ENCODE measurements at regions not wholly inside any gene's neighbourhood (a gene's known extent, or its start where the extent isn't known, plus 50 kb on each side); places are given as distances from the start of the nearest gene placed in this dataset.

- 87% methylated on average over 2 of the region's 2 CpGs; no CpG with 5 or more reads in 1 of the 2 experiments for WGBS, 2 experiments (ENCODE audit: extremely low coverage in 1 of 2, insufficient coverage in 1 of 2, insufficient read length in 1 of 2, insufficient replicate concordance in 2 of 2, low coverage in 1 of 2, low lambda C conversion rate in 2 of 2, missing lambda C conversion rate in 1 of 2)
- no peak for TF ChIP-seq CBX8 (IDR thresholded peaks at IDR 0.05; ENCODE audit: borderline replicate concordance, low read depth, low read length)
- no peak for TF ChIP-seq BRCA1 (IDR thresholded peaks at IDR 0.05; ENCODE audit: low read depth, low read length)
- no peak for TF ChIP-seq CBX5 (IDR thresholded peaks at IDR 0.05; ENCODE audit: low read depth, low read length)
- no peak for TF ChIP-seq EP300 (IDR thresholded peaks at IDR 0.05; ENCODE audit: borderline replicate concordance in 1 of 2, low read depth in 2 of 2, low read length in 2 of 2)
- TF ChIP-seq HDAC6 (IDR thresholded peaks at IDR 0.05; ENCODE audit: low read depth, low read length), result no peak
- no peak for TF ChIP-seq RAD21 (IDR thresholded peaks at IDR 0.05 in 1 of 2, conservative IDR thresholded peaks at IDR 0.05 in 1 of 2; ENCODE audit: low read depth in 2 of 2, low read length in 2 of 2)
- TF ChIP-seq USF2 (IDR thresholded peaks at IDR 0.05; ENCODE audit: low read length), result no peak
- TF ChIP-seq NANOG (IDR thresholded peaks at IDR 0.05; ENCODE audit: insufficient read depth, low read depth, low read length, poor library complexity, severe bottlenecking), result no peak
- no peak for FAIRE-seq
These were observed 70.0 kb downstream of the SCG2 start for GRCh38 chr2:223532161-223532560.

More at GRCh38 chr2:223532161-223532560, 70.0 kb downstream of the SCG2 start:
- Histone ChIP-seq H3K9ac (replicated peaks in 1 of 4; ENCODE audit: extremely low read depth in 1 of 4, low read depth in 3 of 4, low read length in 3 of 4) (no peak overlapping the region), H3K4me3 (ENCODE audit: extremely low read depth in 1 of 4, insufficient read depth in 2 of 4, low read depth in 3 of 4, low read length in 4 of 4) (no peak overlapping the region), H2BK15ac (ENCODE audit: low read length) (no peak overlapping the region), H3K4me1 (replicated peaks in 1 of 4; ENCODE audit: control insufficient read depth in 3 of 4, insufficient read depth in 4 of 4, low read length in 3 of 4) (no peaks in the 10 kb centered on the region), H3K56ac (replicated peaks; ENCODE audit: insufficient read length, low read depth, low read length) (no peak overlapping the region), H3K23ac (ENCODE audit: insufficient read length) (no peak overlapping the region), H4K8ac (ENCODE audit: extremely low read depth, insufficient read depth, low read length) (no peak overlapping the region), H3K18ac (ENCODE audit: extremely low read depth, low read length) (no peak overlapping the region), H2BK20ac (ENCODE audit: low read length) (no peak overlapping the region), H2AFZ (ENCODE audit: low read length) (no peak overlapping the region), H3K23me2 (ENCODE audit: low read depth, low read length) (no peaks in the 10 kb centered on the region), H2BK5ac (ENCODE audit: low read depth, low read length) (no peak overlapping the region), H3K14ac (ENCODE audit: insufficient read length) (no peak overlapping the region), H3K79me2 (ENCODE audit: control insufficient read depth in 1 of 2, insufficient read depth in 2 of 2, low read length in 2 of 2) (no peaks in the 10 kb centered on the region), H2BK12ac (ENCODE audit: low read depth, low read length) (no peak overlapping the region), H3K9me3 (ENCODE audit: insufficient read depth in 2 of 2, low read depth in 1 of 2, low read length in 1 of 2) (no peaks in the 10 kb centered on the region), H3K4ac (replicated peaks; ENCODE audit: insufficient read length, low read depth, low read length) (no peak overlapping the region), H3K4me2 (ENCODE audit: insufficient read depth in 1 of 2, low read depth in 2 of 2, low read length in 2 of 2) (no peak overlapping the region), H3K27me3 (replicated peaks in 1 of 4; ENCODE audit: control insufficient read depth in 3 of 4, extremely low read depth in 1 of 4, insufficient read depth in 3 of 4, low read length in 3 of 4) (no peaks in the 10 kb centered on the region), H4K91ac (replicated peaks; ENCODE audit: insufficient read length, low read length) (no peak overlapping the region), H4K20me1 (replicated peaks in 1 of 2; ENCODE audit: control insufficient read depth in 1 of 2, insufficient read depth in 2 of 2, low read length in 2 of 2) (no peaks in the 10 kb centered on the region), H3K79me1 (ENCODE audit: low read depth, low read length) (no peaks in the 10 kb centered on the region), H4K5ac (ENCODE audit: insufficient read length, low read depth, low read length) (no peak overlapping the region), H3K27ac (ENCODE audit: low read depth, low read length) (no peak overlapping the region), H2AK5ac (ENCODE audit: low read depth, low read length) (no peak overlapping the region), H3K36me3 (ENCODE audit: control insufficient read depth in 2 of 4, insufficient read depth in 4 of 4, low read length in 3 of 4) (no peaks in the 10 kb centered on the region), H2BK120ac (replicated peaks; ENCODE audit: low read depth, low read length) (no peak overlapping the region)
- ChIA-PET CTCF (ENCODE audit: partially characterized antibody) (no interaction called here), POLR2A (ENCODE audit: partially characterized antibody) (no interaction called here)
- no peak for DNase-seq (ENCODE audit: low read depth in 1 of 2, low spot score in 2 of 2)

Measured in H1 (cell line).